HEK293T (cell line): ENCODE measurements at regions not wholly inside any gene's neighbourhood (a gene's known extent, or its start where the extent isn't known, plus 50 kb on each side); places are given as distances from the start of the nearest gene placed in this dataset.

Source experiments
- BHLHE40 ChIP-seq: fragments of 450-650 bp; IDR thresholded peaks from 2 replicates; pipeline ENCODE4 v1.6.1; 2016; ENCODE audit warnings: mild to moderate bottlenecking, moderate library complexity, borderline replicate concordance
- CTBP1 ChIP-seq: fragments of 450-650 bp; IDR thresholded peaks from 2 replicates; pipeline ENCODE4 v1.6.1; 2016; ENCODE audit warnings: borderline replicate concordance
- ELF4 ChIP-seq: fragments of 450-650 bp; IDR thresholded peaks from 2 replicates; pipeline ENCODE4 v1.6.1; 2017; ENCODE audit warnings: antibody characterized with exemption
- FOXK2 ChIP-seq: fragments of 450-650 bp; IDR thresholded peaks from 2 replicates; pipeline ENCODE4 v1.6.1; 2016; ENCODE audit warnings: mild to moderate bottlenecking
- FOXM1 ChIP-seq: fragments of 450-650 bp; IDR thresholded peaks from 2 replicates; pipeline ENCODE4 v1.6.1; 2017; ENCODE audit warnings: mild to moderate bottlenecking, borderline replicate concordance

GRCh38 chr1:184270556-184270955 is 116.3 kb upstream of the C1orf21 start:
- TF ChIP-seq FOXK2 (no peak), ELF4 (no peak), BHLHE40 (no peak), FOXM1 (no peak), CTBP1 (no peak)
